ENCODE measurements at regions not wholly inside any gene's neighbourhood (a gene's known extent, or its start where the extent isn't known, plus 50 kb on each side); places are given as distances from the start of the nearest gene placed in this dataset.

- Histone ChIP-seq H3K27me3 (ENCODE audit: control insufficient read depth in 2 of 2, insufficient read depth in 2 of 2, low read length in 2 of 2) (peaks cover 21 to 51% of the 10 kb centered on the region in 2 experiments; a peak in 4 of 5 replicates), H3K9me1 (ENCODE audit: control insufficient read depth, insufficient read depth, low read length) (no peaks in the 10 kb centered on the region), H3K4me2 (ENCODE audit: insufficient read depth, low read length) (no peak overlapping the region), H3K27ac (ENCODE audit: extremely low read depth, low read depth, low read length) (no peak overlapping the region), H4K20me1 (replicated peaks; ENCODE audit: control insufficient read depth, insufficient read depth, low read length) (no peaks in the 10 kb centered on the region), H3K9ac (ENCODE audit: insufficient read depth in 1 of 2, low read depth in 2 of 2, low read length in 2 of 2) (no peak overlapping the region), H3K4me3 (no peak overlapping the region), H2AFZ (ENCODE audit: low read depth, low read length) (no peak overlapping the region), H3K9me3 (replicated peaks; ENCODE audit: control insufficient read depth, insufficient read depth, low read depth, low read length) (no peaks in the 10 kb centered on the region), H3K4me1 (replicated peaks in 1 of 2; ENCODE audit: control insufficient read depth in 2 of 2, insufficient read depth in 2 of 2, low read length in 2 of 2) (no peaks in the 10 kb centered on the region), H3K36me3 (ENCODE audit: control insufficient read depth, insufficient read depth, low read length) (no peaks in the 10 kb centered on the region), H3K79me2 (ENCODE audit: control insufficient read depth, insufficient read depth, low read length) (no peaks in the 10 kb centered on the region)
- intact Hi-C loops (cut with micrococcal nuclease) (no loop called here), in situ Hi-C loops (cut with MboI) (no loop called here)
- DNase-seq (ENCODE audit: extremely low read depth in 1 of 4, low spot score in 3 of 4) (no peak), FAIRE-seq (no peak), ATAC-seq (no peak)
- CTCF ChIA-PET (ENCODE audit: low intra/inter-chr PET ratio) = no interaction called here
- POLR2A ChIA-PET = no interaction called here
- WGBS (ENCODE audit: insufficient coverage, low coverage, missing lambda C conversion rate) = 0% methylated on average over 6 of the region's 6 CpGs
- BruUV-seq (replicated peaks) = no TSS peak
- TF ChIP-seq PBX2 (CRISPR knock-in tag; IDR thresholded peaks at IDR 0.05; ENCODE audit: low read depth) = no peak
- TF ChIP-seq PBX2 (tag; conservative IDR thresholded peaks at IDR 0.05; ENCODE audit: low read depth) = no peak
- no peak for TF ChIP-seq NFRKB (IDR thresholded peaks at IDR 0.05; ENCODE audit: low read depth)
- TF ChIP-seq KLF1 (tag; IDR thresholded peaks at IDR 0.05) = no peak
- no peak for TF ChIP-seq ZZZ3 (IDR thresholded peaks at IDR 0.05)
- TF ChIP-seq SRSF7 (optimal IDR thresholded peaks at IDR 0.05; ENCODE audit: low read depth, low read length) = no peak
- TF ChIP-seq CBX3 (IDR thresholded peaks at IDR 0.05; ENCODE audit: borderline replicate concordance in 1 of 2, low read length in 2 of 2) = no peak
- no peak for TF ChIP-seq E2F5 (CRISPR knock-in tag; IDR thresholded peaks at IDR 0.05)
- TF ChIP-seq E2F1 (CRISPR knock-in tag; IDR thresholded peaks at IDR 0.05) = no peak
- TF ChIP-seq GATAD2A (IDR thresholded peaks at IDR 0.05) = no peak
- TF ChIP-seq SOX6 (IDR thresholded peaks at IDR 0.05) = no peak
- TF ChIP-seq ZNF766 (CRISPR knock-in tag; conservative IDR thresholded peaks at IDR 0.05) = no peak
- TF ChIP-seq NELFE (IDR thresholded peaks at IDR 0.05; ENCODE audit: insufficient read depth, insufficient read length) = no peak
- TF ChIP-seq PHF8 (IDR thresholded peaks at IDR 0.05; ENCODE audit: borderline replicate concordance, low read length) = no peak
- no peak for TF ChIP-seq HDGF (IDR thresholded peaks at IDR 0.05)
Measured at GRCh38 chr2:8363161-8363560, 318.7 kb upstream of the ID2 start.

All from K562 (cell line).